Transverse colon (tissue), 4 donors: ENCODE measurements at regions not wholly inside any gene's neighbourhood (a gene's known extent, or its start where the extent isn't known, plus 50 kb on each side); places are given as distances from the start of the nearest gene placed in this dataset.

Source experiments
- EP300 ChIP-seq: sonication (generic); formaldehyde crosslinking; IDR thresholded peaks from one replicate; pipeline ENCODE4 v1.6.1; 2017; ENCODE audit warnings: antibody characterized with exemption, low read depth
- POLR2A ChIP-seq: fragments of 450-650 bp; IDR thresholded peaks from one replicate; pipeline ENCODE4 v1.6.1; 2016; ENCODE audit warnings: antibody characterized with exemption, mild to moderate bottlenecking, moderate library complexity
- POLR2AphosphoS5 ChIP-seq, 3 donors: sonication (generic); formaldehyde crosslinking; IDR thresholded peaks; one replicate each; pipeline ENCODE4 v1.6.1; 2016; ENCODE audit warnings: antibody characterized with exemption in 3 of 3
- TF ChIP-seq, protein P1 (sequence below), 5 experiments: fragments of 200-600 bp in 3 of 5; fragments of 450-650 bp in 2 of 5; sonication (generic) in 3 of 5; IDR thresholded peaks; 1 replicate in 2 of 5; 2 replicates in 3 of 5; pipeline ENCODE4 v1.5.1; 2016 to 2017; ENCODE audit warnings: antibody characterized with exemption in 5 of 5, inconsistent platforms in 3 of 5, mild to moderate bottlenecking in 2 of 5, moderate library complexity in 1 of 5

DNA sequence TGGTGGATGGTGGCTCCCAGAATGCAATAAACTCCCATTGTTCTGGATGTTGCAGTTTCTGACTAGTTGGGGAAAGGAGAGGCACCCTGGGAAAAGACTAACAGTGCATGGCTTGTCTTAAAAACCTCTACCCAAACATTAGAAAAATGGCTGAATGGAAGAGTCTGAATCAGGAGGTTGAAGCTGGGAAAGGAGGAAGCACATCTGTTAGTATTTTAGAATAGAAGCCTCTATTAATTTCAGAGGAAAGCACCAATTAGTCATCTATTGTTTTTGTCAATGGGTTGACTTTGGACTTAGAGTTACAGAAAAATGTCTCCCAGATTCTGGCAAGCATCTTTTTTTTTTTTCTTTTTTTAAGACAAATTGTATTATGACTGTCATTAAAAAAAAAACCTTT lies 56.1 kb upstream of the ELMO1 start:
- TF ChIP-seq POLR2A (no peak), POLR2AphosphoS5 (IDR thresholded peaks at IDR 0.05) (no peak), EP300 (no peak)
- TF ChIP-seq, protein P1, sequence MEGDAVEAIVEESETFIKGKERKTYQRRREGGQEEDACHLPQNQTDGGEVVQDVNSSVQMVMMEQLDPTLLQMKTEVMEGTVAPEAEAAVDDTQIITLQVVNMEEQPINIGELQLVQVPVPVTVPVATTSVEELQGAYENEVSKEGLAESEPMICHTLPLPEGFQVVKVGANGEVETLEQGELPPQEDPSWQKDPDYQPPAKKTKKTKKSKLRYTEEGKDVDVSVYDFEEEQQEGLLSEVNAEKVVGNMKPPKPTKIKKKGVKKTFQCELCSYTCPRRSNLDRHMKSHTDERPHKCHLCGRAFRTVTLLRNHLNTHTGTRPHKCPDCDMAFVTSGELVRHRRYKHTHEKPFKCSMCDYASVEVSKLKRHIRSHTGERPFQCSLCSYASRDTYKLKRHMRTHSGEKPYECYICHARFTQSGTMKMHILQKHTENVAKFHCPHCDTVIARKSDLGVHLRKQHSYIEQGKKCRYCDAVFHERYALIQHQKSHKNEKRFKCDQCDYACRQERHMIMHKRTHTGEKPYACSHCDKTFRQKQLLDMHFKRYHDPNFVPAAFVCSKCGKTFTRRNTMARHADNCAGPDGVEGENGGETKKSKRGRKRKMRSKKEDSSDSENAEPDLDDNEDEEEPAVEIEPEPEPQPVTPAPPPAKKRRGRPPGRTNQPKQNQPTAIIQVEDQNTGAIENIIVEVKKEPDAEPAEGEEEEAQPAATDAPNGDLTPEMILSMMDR (IDR thresholded peaks at IDR 0.05) = no peak
